K562 (cell line): ENCODE measurements at regions not wholly inside any gene's neighbourhood (a gene's known extent, or its start where the extent isn't known, plus 50 kb on each side); places are given as distances from the start of the nearest gene placed in this dataset.

Experiments used
- CBX2 ChIP-seq: fragments of 200-600 bp; sonication (generic); IDR thresholded peaks from one replicate; pipeline ENCODE4 v1.6.1; 2012; ENCODE audit warnings: mild to moderate bottlenecking, low read length, inconsistent platforms; ENCODE audit not compliant: insufficient read depth, poor library complexity, severe bottlenecking
- CC2D1A ChIP-seq: fragments of 450-650 bp; IDR thresholded peaks from 2 replicates; pipeline ENCODE4 v1.6.1; 2017; ENCODE audit warnings: mild to moderate bottlenecking
- CHD4 ChIP-seq: fragments of 200-600 bp; sonication (generic); IDR thresholded peaks from 3 replicates; pipeline ENCODE4 v1.6.1; 2012; ENCODE audit warnings: low read depth, mild to moderate bottlenecking, mixed read lengths, low read length, inconsistent platforms; ENCODE audit not compliant: insufficient read depth, insufficient replicate concordance, poor library complexity, severe bottlenecking
- ESRRA ChIP-seq: fragments of 450-650 bp; IDR thresholded peaks from 2 replicates; pipeline ENCODE4 v1.6.1; 2014; ENCODE audit warnings: low read depth, mild to moderate bottlenecking, moderate library complexity, borderline replicate concordance
- FOSL1 ChIP-seq: fragments of 200-800 bp; sonication (Bioruptor generic); conservative IDR thresholded peaks from 2 replicates; pipeline ENCODE4 v1.6.1; 2016; ENCODE audit warnings: missing genetic modification characterization, missing compliant biosample characterization
- JUN ChIP-seq, 2 experiments: sonication (generic) in 1 of 2; formaldehyde crosslinking in 1 of 2; IDR thresholded peaks; 2 replicates each; pipeline versions ENCODE4 v1.6.1 to v1.8.0; 2012 to 2022; ENCODE audit warnings: borderline replicate concordance in 2 of 2, mild to moderate bottlenecking in 2 of 2, improper control_type of control experiment in 1 of 2, low read depth in 1 of 2, low read length in 1 of 2, missing genetic modification reagents in 1 of 2
- JUND ChIP-seq, 2 experiments: IDR thresholded peaks; 2 replicates in 1 of 2; 3 replicates in 1 of 2; pipeline ENCODE4 v1.6.1; 2011; ENCODE audit warnings: borderline replicate concordance in 2 of 2, low read depth in 2 of 2, low read length in 2 of 2, improper control_type of control experiment in 1 of 2, missing biosample characterization in 1 of 2, missing genetic modification characterization in 1 of 2, missing genetic modification reagents in 1 of 2
- PHB2 ChIP-seq: fragments of 450-650 bp; IDR thresholded peaks from 2 replicates; pipeline ENCODE4 v1.6.1; 2017; ENCODE audit warnings: low read depth
- TAF1 ChIP-seq: IDR thresholded peaks from 2 replicates; pipeline ENCODE4 v1.6.1; 2011; ENCODE audit warnings: mild to moderate bottlenecking, low read length, moderate library complexity; ENCODE audit not compliant: insufficient read depth, control insufficient read depth, severe bottlenecking; ENCODE audit errors: extremely low read depth
- ZBED1 ChIP-seq: IDR thresholded peaks from 2 replicates; pipeline ENCODE4 v1.6.1; 2014
- ZNF551 ChIP-seq: fragments of 250-450 bp; sonication (Bioruptor Pico); IDR thresholded peaks from 2 replicates; pipeline ENCODE4 v1.5.0; 2021; ENCODE audit warnings: mild to moderate bottlenecking, moderate library complexity
- TF ChIP-seq, protein P1 (sequence below), 3 experiments: IDR thresholded peaks in 2 of 3; conservative IDR thresholded peaks in 1 of 3; 2 replicates each; pipeline ENCODE4 v1.5.1; 2011 to 2012; ENCODE audit warnings: low read length in 3 of 3, mild to moderate bottlenecking in 3 of 3, control low read depth in 2 of 3, improper control_type of control experiment in 1 of 3, inconsistent platforms in 1 of 3, low read depth in 1 of 3, mixed read lengths in 1 of 3, moderate library complexity in 1 of 3; ENCODE audit not compliant: insufficient read depth in 2 of 3

DNA sequence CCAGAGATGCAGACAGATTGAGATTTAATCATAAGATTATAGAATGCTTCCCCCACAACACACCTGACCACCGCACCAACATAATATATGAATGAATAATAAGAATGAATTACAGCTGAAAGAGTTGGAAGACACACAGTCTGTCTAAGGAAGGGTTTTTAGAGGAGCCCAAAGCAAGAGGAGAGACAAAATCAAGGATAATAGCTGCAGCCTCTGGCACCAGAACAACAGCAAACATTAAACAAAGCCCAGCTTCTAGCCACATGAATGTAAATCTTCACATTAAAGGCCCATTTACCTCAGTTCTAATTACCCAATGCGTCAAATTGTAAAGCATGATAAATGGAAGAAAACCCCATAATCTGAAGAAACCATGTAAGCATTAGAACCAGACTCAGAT is 133.9 kb downstream of the SPCS3 start:
- TF ChIP-seq FOSL1 (tag), result no peak
- TF ChIP-seq JUND (IDR thresholded peaks at IDR 0.05; ENCODE audit: borderline replicate concordance, low read depth, low read length), result no peak
- TF ChIP-seq JUND (tag; IDR thresholded peaks at IDR 0.05; ENCODE audit: borderline replicate concordance, low read depth, low read length), result no peak
- no peak for TF ChIP-seq CC2D1A
- no peak for TF ChIP-seq JUN (IDR thresholded peaks at IDR 0.05; ENCODE audit: borderline replicate concordance, low read depth, low read length)
- no peak for TF ChIP-seq JUN (CRISPR knock-in tag; IDR thresholded peaks at IDR 0.05; ENCODE audit: borderline replicate concordance)
- TF ChIP-seq ZNF551, result no peak
- no peak for TF ChIP-seq ZBED1
- TF ChIP-seq CBX2, result no peak
- TF ChIP-seq PHB2, result no peak
- TF ChIP-seq, protein P1, sequence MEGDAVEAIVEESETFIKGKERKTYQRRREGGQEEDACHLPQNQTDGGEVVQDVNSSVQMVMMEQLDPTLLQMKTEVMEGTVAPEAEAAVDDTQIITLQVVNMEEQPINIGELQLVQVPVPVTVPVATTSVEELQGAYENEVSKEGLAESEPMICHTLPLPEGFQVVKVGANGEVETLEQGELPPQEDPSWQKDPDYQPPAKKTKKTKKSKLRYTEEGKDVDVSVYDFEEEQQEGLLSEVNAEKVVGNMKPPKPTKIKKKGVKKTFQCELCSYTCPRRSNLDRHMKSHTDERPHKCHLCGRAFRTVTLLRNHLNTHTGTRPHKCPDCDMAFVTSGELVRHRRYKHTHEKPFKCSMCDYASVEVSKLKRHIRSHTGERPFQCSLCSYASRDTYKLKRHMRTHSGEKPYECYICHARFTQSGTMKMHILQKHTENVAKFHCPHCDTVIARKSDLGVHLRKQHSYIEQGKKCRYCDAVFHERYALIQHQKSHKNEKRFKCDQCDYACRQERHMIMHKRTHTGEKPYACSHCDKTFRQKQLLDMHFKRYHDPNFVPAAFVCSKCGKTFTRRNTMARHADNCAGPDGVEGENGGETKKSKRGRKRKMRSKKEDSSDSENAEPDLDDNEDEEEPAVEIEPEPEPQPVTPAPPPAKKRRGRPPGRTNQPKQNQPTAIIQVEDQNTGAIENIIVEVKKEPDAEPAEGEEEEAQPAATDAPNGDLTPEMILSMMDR (IDR thresholded peaks at IDR 0.05 in 2 of 3, conservative IDR thresholded peaks at IDR 0.05 in 1 of 3; ENCODE audit: insufficient read depth in 2 of 3, low read depth in 1 of 3, low read length in 3 of 3), result no peak
- no peak for TF ChIP-seq TAF1
- TF ChIP-seq CHD4, result no peak
- no peak for TF ChIP-seq ESRRA
